Caco-2 (cell line): ENCODE measurements at regions not wholly inside any gene's neighbourhood (a gene's known extent, or its start where the extent isn't known, plus 50 kb on each side); places are given as distances from the start of the nearest gene placed in this dataset.

ENCODE experiments used
- BruUV-seq: library from RNA; stranded (reverse); fragments of 400-500 nt; replicated peaks from 2 replicates; lab custom pipeline; 2021; lab: Mats Ljungman, UMichigan
- CTCF ChIA-PET: fragments of 300-600 bp; sonication (Branson Sonifier 250); formaldehyde crosslinking; loops from one replicate; lab custom pipeline; 2022; ENCODE audit warnings: antibody characterized with exemption; lab: Charles Lee
- POLR2A ChIA-PET: fragments of 300-600 bp; sonication (Branson Sonifier 250); formaldehyde crosslinking; loops from one replicate; lab custom pipeline; 2022; ENCODE audit warnings: antibody characterized with exemption; lab: Charles Lee
- DNase-seq, 2 experiments: peaks; one replicate each; pipeline versions ENCODE4 v3.0.0 to v3.0.0-alpha.2; 2020 to 2022
- H3K27me3 ChIP-seq: replicated peaks from 2 replicates; pipeline ENCODE4 v1.6.0; 2011; ENCODE audit warnings: low read length; ENCODE audit not compliant: control insufficient read depth, insufficient read depth
- H3K36me3 ChIP-seq: 2 replicates; pipeline ENCODE4 v1.5.1; 2011; ENCODE audit warnings: low read length; ENCODE audit not compliant: control insufficient read depth, insufficient read depth
- H3K4me1 ChIP-seq: fragments of 250-450 bp; sonication (Bioruptor Pico); 2 replicates; pipeline ENCODE4 v1.5.1; 2020; ENCODE audit warnings: mild to moderate bottlenecking
- H3K4me3 ChIP-seq: 2 replicates; pipeline ENCODE4 v1.5.1; 2011; ENCODE audit warnings: low read depth, mild to moderate bottlenecking, control low read depth, low read length
- H3K9me3 ChIP-seq: fragments of 250-450 bp; sonication (Bioruptor Pico); 2 replicates; pipeline ENCODE4 v1.5.1; 2020; ENCODE audit warnings: mild to moderate bottlenecking, moderate library complexity
- H3K27ac Mint-ChIP-seq: one replicate; pipeline ENCODE4 v1.8.0; 2022; ENCODE audit warnings: mixed read lengths; ENCODE audit not compliant: unreplicated experiment
- H3K27me3 Mint-ChIP-seq: one replicate; pipeline ENCODE4 v1.8.0; 2022; ENCODE audit warnings: mixed read lengths; ENCODE audit not compliant: insufficient read depth, unreplicated experiment
- H3K36me3 Mint-ChIP-seq: one replicate; pipeline ENCODE4 v1.8.0; 2022; ENCODE audit warnings: mild to moderate bottlenecking, mixed read lengths; ENCODE audit not compliant: insufficient read depth, unreplicated experiment
- H3K4me1 Mint-ChIP-seq: one replicate; pipeline ENCODE4 v1.8.0; 2022; ENCODE audit warnings: low read depth, mixed read lengths; ENCODE audit not compliant: unreplicated experiment
- H3K4me3 Mint-ChIP-seq: one replicate; pipeline ENCODE4 v1.8.0; 2022; ENCODE audit warnings: mild to moderate bottlenecking, moderate library complexity, mixed read lengths; ENCODE audit not compliant: unreplicated experiment
- H3K9me3 Mint-ChIP-seq: one replicate; pipeline ENCODE4 v1.8.0; 2022; ENCODE audit warnings: mixed read lengths; ENCODE audit not compliant: unreplicated experiment
- intact Hi-C: fragments of 100-400 bp; cut with micrococcal nuclease; formaldehyde crosslinking; loops from one replicate; pipeline ENCODE4 v1.10.0; 2022; ENCODE audit not compliant: unreplicated experiment
- TF ChIP-seq, protein P1 (sequence below), 2 experiments: fragments of 200-600 bp in 1 of 2; IDR thresholded peaks; 1 replicate in 1 of 2; 2 replicates in 1 of 2; pipeline versions ENCODE4 v1.5.1 to v1.8.0; 2011 to 2022; ENCODE audit warnings: antibody characterized with exemption in 1 of 2, control low read depth in 1 of 2, inconsistent platforms in 1 of 2, low read depth in 1 of 2, low read length in 1 of 2, mild to moderate bottlenecking in 1 of 2, moderate library complexity in 1 of 2; ENCODE audit not compliant: insufficient read depth in 1 of 2, severe bottlenecking in 1 of 2, unreplicated experiment in 1 of 2

DNA sequence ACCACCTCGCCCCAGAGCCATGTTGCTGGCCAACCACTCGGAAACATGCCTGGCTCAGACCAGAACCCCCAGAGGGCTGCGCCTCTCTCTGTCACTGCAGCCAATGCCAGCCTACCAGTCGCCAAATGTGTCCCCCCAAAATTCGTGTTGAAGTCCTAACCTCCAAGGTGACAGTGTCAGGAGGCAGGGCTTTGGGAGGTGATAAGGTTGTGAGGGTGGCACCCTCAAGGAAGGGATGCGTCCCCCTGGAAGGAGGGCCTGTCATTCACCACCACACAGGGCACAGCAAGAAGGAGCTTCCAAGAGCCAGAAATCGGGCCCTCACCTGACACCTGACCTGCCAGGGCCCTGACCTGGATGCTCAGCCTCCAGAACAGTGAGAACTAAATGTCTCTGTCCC, 291.9 kb upstream of the SALL3 start:
- H3K4me3 Mint-ChIP-seq, result no peak overlapping the region
- no peaks in the 10 kb centered on the region for H3K27me3 Mint-ChIP-seq
- no peaks in the 10 kb centered on the region for H3K4me1 Mint-ChIP-seq
- Histone ChIP-seq H3K4me1 (no peaks in the 10 kb centered on the region), H3K36me3 (no peaks in the 10 kb centered on the region), H3K4me3 (no peak overlapping the region), H3K27me3 (no peaks in the 10 kb centered on the region), H3K9me3 (no peaks in the 10 kb centered on the region)
- H3K36me3 Mint-ChIP-seq, result no peaks in the 10 kb centered on the region
- ChIA-PET CTCF (no interaction called here), POLR2A (no interaction called here)
- BruUV-seq, result no TSS peak
- intact Hi-C loops, result no loop called here
- DNase-seq, result no peak
- H3K27ac Mint-ChIP-seq, result no peak overlapping the region
- no peaks in the 10 kb centered on the region for H3K9me3 Mint-ChIP-seq
- TF ChIP-seq, protein P1, sequence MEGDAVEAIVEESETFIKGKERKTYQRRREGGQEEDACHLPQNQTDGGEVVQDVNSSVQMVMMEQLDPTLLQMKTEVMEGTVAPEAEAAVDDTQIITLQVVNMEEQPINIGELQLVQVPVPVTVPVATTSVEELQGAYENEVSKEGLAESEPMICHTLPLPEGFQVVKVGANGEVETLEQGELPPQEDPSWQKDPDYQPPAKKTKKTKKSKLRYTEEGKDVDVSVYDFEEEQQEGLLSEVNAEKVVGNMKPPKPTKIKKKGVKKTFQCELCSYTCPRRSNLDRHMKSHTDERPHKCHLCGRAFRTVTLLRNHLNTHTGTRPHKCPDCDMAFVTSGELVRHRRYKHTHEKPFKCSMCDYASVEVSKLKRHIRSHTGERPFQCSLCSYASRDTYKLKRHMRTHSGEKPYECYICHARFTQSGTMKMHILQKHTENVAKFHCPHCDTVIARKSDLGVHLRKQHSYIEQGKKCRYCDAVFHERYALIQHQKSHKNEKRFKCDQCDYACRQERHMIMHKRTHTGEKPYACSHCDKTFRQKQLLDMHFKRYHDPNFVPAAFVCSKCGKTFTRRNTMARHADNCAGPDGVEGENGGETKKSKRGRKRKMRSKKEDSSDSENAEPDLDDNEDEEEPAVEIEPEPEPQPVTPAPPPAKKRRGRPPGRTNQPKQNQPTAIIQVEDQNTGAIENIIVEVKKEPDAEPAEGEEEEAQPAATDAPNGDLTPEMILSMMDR (IDR thresholded peaks at IDR 0.05; ENCODE audit: insufficient read depth in 1 of 2, low read depth in 1 of 2, low read length in 1 of 2, severe bottlenecking in 1 of 2, unreplicated experiment in 1 of 2), result no peak

DNA sequence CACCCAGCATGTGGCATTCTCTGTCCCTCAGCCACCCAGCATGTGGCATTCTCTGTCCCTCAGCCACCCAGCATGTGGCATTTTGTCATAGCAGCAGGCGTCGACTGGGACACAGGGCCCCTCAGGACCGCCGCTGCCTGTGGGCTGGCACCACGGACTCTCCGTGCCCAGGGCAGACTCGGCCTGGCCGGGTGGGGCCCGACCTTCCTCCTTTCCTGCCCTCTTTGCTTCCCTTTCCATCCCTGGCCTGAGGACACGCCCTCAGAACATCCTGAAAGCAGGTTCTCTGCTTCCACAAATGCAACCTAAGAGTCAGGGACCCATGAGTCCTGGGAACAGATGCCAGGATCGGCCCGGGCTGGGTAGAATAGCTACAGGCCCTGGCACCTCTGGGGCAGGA, 291.4 kb upstream of the SALL3 start:
- no peak for DNase-seq
- no peak overlapping the region for H3K4me3 Mint-ChIP-seq
- no peak overlapping the region for H3K27ac Mint-ChIP-seq
- TF ChIP-seq, protein P1 (IDR thresholded peaks at IDR 0.05; ENCODE audit: insufficient read depth in 1 of 2, low read depth in 1 of 2, low read length in 1 of 2, severe bottlenecking in 1 of 2, unreplicated experiment in 1 of 2), result no peak
- no peaks in the 10 kb centered on the region for H3K27me3 ChIP-seq
- intact Hi-C loops, result no loop called here
- H3K4me1 Mint-ChIP-seq, result no peaks in the 10 kb centered on the region
- no peaks in the 10 kb centered on the region for H3K36me3 ChIP-seq
- BruUV-seq, result no TSS peak
- ChIA-PET POLR2A (no interaction called here), CTCF (no interaction called here)
- H3K4me1 ChIP-seq, result no peaks in the 10 kb centered on the region
- no peaks in the 10 kb centered on the region for H3K9me3 Mint-ChIP-seq
- no peak overlapping the region for H3K4me3 ChIP-seq
- no peaks in the 10 kb centered on the region for H3K27me3 Mint-ChIP-seq
- no peaks in the 10 kb centered on the region for H3K36me3 Mint-ChIP-seq
- no peaks in the 10 kb centered on the region for H3K9me3 ChIP-seq

DNA sequence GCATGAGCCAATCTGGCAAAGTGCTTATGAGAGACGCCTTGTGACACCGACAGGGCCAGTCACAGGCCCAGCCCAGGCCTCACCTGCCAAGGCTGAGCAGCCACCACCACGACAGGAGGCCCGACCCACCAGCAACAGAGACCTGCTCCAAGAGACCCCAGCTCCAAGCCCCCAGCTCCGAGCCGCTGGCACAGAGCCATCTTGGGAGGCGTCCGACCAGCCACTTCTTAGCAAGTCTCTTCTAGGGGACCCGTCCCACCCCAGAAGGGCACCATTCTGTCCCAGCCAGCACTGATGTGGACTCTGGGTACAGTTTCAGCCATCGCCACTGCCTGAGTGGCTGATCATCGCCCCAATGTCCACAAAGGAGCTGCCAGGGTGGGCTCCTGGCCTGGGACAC, 290.7 kb upstream of the SALL3 start:
- TF ChIP-seq, protein P1 (IDR thresholded peaks at IDR 0.05; ENCODE audit: insufficient read depth in 1 of 2, low read depth in 1 of 2, low read length in 1 of 2, severe bottlenecking in 1 of 2, unreplicated experiment in 1 of 2), result no peak
- POLR2A ChIA-PET, result no interaction called here
- Mint-ChIP-seq H3K27me3 (no peaks in the 10 kb centered on the region), H3K4me3 (no peak overlapping the region), H3K4me1 (no peaks in the 10 kb centered on the region), H3K36me3 (no peaks in the 10 kb centered on the region), H3K9me3 (no peaks in the 10 kb centered on the region), H3K27ac (no peak overlapping the region)
- no peaks in the 10 kb centered on the region for H3K27me3 ChIP-seq
- H3K4me1 ChIP-seq, result no peaks in the 10 kb centered on the region
- no TSS peak for BruUV-seq
- CTCF ChIA-PET, result no interaction called here
- no peaks in the 10 kb centered on the region for H3K9me3 ChIP-seq
- H3K36me3 ChIP-seq, result no peaks in the 10 kb centered on the region
- no peak overlapping the region for H3K4me3 ChIP-seq
- DNase-seq, result no peak
- intact Hi-C loops, result no loop called here
